Mucosa of descending colon (tissue), 3 donors: ENCODE measurements at regions not wholly inside any gene's neighbourhood (a gene's known extent, or its start where the extent isn't known, plus 50 kb on each side); places are given as distances from the start of the nearest gene placed in this dataset.

Experiments used
- ATAC-seq: fragments of 200-7000 bp; cut with Tn5 transposase; one replicate; pipeline ENCODE4 v1.9.1; 2020; ENCODE audit warnings: mild to moderate bottlenecking, moderate library complexity
- DNase-seq, 3 donors: peaks; one replicate each; pipeline ENCODE4 v3.0.0-alpha.2; 2020
- H3K36me3 ChIP-seq: fragments of 200-600 bp; one replicate; pipeline ENCODE4 v1.8.0; 2021; ENCODE audit warnings: low read depth, mild to moderate bottlenecking
- H3K4me1 ChIP-seq: fragments of 200-600 bp; one replicate; pipeline ENCODE4 v1.8.0; 2021; ENCODE audit warnings: low read depth, mild to moderate bottlenecking
- H3K4me3 ChIP-seq: fragments of 200-600 bp; one replicate; pipeline ENCODE4 v1.8.0; 2021; ENCODE audit warnings: mild to moderate bottlenecking
- H3K9me3 ChIP-seq: fragments of 200-600 bp; one replicate; pipeline ENCODE4 v1.8.0; 2021; ENCODE audit warnings: mild to moderate bottlenecking
- CTCF ChIP-seq: fragments of 200-600 bp; IDR thresholded peaks from one replicate; pipeline ENCODE4 v1.8.0; 2022; ENCODE audit warnings: antibody characterized with exemption, mild to moderate bottlenecking
- intact Hi-C, 2 donors: fragments of 100-400 bp; cut with DNase I in 1 of 2; cut with micrococcal nuclease in 1 of 2; formaldehyde crosslinking; loops; one replicate each; pipeline versions ENCODE4 v1.11.0 to v1.11.1; 2022; cut with DNase I, micrococcal nuclease
- donor health status: DM: no; HTN: no; CAD: no; lungs with moderate emphysema.
- donor health status: DM: no; HTN: no; CAD: no.
- donor health status: DM: no; HTN: yes; CAD: no.

GRCh38 chr6:27112974-27113373 lies 134.5 kb upstream of the PRSS16 start:
- peaks cover 4% of the 10 kb centered on the region for H3K9me3 ChIP-seq
- no peak for DNase-seq
- intact Hi-C loops = no loop called here
- H3K4me3 ChIP-seq = no peak overlapping the region
- no peak for TF ChIP-seq CTCF
- H3K4me1 ChIP-seq = no peaks in the 10 kb centered on the region
- ATAC-seq = no peak
- H3K36me3 ChIP-seq = no peaks in the 10 kb centered on the region

DNA sequence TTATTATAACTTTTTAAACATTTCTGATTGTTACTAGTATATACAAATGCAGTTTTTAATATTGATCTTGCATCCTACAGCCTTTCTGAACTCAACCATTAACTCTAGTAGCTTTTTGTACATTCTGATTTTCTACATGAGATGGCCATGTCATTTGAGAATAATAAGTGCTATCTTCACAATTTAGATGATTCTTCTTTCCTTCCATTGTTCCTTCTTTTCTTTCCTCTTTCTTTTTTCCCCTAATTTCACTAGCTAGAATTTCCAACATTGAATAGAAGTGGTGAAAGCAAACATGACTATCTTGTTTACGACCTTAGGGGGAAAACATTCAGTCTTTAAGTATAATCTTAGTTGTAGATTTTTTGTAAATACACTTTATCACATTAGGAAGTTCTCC lies 128.2 kb upstream of the PRSS16 start:
- no peak for ATAC-seq
- Histone ChIP-seq H3K4me3 (no peak overlapping the region), H3K9me3 (no peaks in the 10 kb centered on the region), H3K36me3 (no peaks in the 10 kb centered on the region), H3K4me1 (no peaks in the 10 kb centered on the region)
- DNase-seq = no peak
- no peak for TF ChIP-seq CTCF
- intact Hi-C loops = no loop called here

DNA sequence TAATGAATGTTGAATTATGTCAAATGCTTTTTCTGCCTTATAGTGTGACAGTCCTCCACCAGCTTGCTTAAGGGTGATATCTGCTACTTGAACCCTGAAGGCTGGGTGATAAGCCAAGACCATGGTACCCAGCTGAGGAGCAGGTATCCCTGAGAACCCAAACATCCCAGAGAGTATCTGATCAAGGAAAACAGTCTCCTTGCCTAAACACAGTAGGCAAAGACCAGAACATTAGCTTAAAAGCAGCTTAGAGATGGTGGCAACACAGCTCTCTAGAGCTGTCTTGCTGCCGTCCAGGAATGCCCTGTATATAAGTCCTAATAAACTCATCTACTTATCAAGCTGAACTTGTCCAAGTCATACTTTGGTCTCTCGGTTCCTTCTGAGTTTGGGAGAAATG lies 127.7 kb upstream of the PRSS16 start:
- no peak overlapping the region for H3K4me3 ChIP-seq
- DNase-seq (no peak), ATAC-seq (no peak)
- intact Hi-C loops = no loop called here
- H3K4me1 ChIP-seq = no peaks in the 10 kb centered on the region
- H3K9me3 ChIP-seq = no peaks in the 10 kb centered on the region
- TF ChIP-seq CTCF = no peak
- no peaks in the 10 kb centered on the region for H3K36me3 ChIP-seq

DNA sequence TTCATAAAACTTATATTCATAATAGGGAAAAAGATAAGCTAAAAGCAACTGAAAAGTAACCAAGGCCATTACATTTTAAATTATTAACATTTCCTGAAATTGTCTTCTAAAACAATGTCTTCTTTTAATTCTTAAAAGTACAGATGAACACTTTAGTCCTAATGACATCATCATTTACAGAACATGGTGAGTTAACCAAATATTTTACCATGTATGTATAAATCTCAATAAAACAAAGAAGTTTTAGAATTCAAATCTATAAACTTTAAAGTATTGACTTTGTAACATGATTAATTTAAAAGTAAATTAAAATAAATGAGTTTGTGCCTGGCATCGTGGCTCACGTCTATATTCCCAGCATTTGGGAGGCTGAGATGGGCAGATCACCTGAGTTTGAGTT lies 125.9 kb upstream of the PRSS16 start:
- no peaks in the 10 kb centered on the region for H3K9me3 ChIP-seq
- no peaks in the 10 kb centered on the region for H3K36me3 ChIP-seq
- TF ChIP-seq CTCF = no peak
- no peak overlapping the region for H3K4me3 ChIP-seq
- ATAC-seq (no peak), DNase-seq (no peak)
- intact Hi-C loops = no loop called here
- H3K4me1 ChIP-seq = no peaks in the 10 kb centered on the region

- no peak for TF ChIP-seq CTCF
- H3K9me3 ChIP-seq = no peaks in the 10 kb centered on the region
- no peaks in the 10 kb centered on the region for H3K36me3 ChIP-seq
- no peak for ATAC-seq
- intact Hi-C loops = no loop called here
- no peak for DNase-seq
- no peak overlapping the region for H3K4me3 ChIP-seq
- no peaks in the 10 kb centered on the region for H3K4me1 ChIP-seq
Observed at GRCh38 chr6:27124252-27124657, 123.2 kb upstream of the PRSS16 start.

- no peak for TF ChIP-seq CTCF
- DNase-seq (no peak), ATAC-seq (no peak)
- no peak overlapping the region for H3K4me3 ChIP-seq
- intact Hi-C loops = no loop called here
- H3K9me3 ChIP-seq = no peaks in the 10 kb centered on the region
- no peaks in the 10 kb centered on the region for H3K4me1 ChIP-seq
- H3K36me3 ChIP-seq = no peaks in the 10 kb centered on the region
Observed at GRCh38 chr6:27126046-27126814, 121.3 kb upstream of the PRSS16 start.
